Hematopoietic multipotent progenitor cell treated with erythropoietin and hydrocortisone succinate and interleukin-3 and kit ligand, for 4 days (in vitro differentiated cells): ENCODE measurements at regions not wholly inside any gene's neighbourhood (a gene's known extent, or its start where the extent isn't known, plus 50 kb on each side); places are given as distances from the start of the nearest gene placed in this dataset.
"Not testable (repeated sequence)": the region's sequence is repeated elsewhere in the genome, so short reads cannot be mapped to it uniquely, and the experiment has no call there.

Experiments used
- DNase-seq: peaks from one replicate; pipeline ENCODE4 v3.0.0-alpha.2; 2015

- DNase-seq, result no peak
Measured at GRCh38 chr14:40463886-40464285, 1031.7 kb upstream of the FBXO33 start.

DNA sequence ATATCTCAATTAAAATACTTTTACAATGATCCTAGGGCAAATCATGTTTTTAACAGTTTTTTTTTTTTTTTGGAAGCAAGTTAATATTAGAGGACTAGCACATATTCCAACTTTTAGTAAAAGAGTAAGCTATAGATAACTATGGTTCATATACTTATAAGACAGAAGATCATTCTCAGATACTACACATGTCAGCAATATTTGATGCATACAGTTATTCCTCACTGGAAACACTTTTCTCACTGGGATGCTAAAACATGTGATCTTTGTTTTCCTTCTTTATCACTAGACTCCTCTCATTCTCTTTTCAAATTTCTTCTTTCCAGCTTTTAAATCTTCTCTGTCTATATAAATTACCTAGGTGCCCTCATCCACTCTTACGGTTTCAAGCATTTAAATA is 1020.4 kb upstream of the FBXO33 start:
- DNase-seq, result no peak

GRCh38 chr14:40447017-40447416 is 1014.8 kb upstream of the FBXO33 start:
- DNase-seq, result no peak

DNA sequence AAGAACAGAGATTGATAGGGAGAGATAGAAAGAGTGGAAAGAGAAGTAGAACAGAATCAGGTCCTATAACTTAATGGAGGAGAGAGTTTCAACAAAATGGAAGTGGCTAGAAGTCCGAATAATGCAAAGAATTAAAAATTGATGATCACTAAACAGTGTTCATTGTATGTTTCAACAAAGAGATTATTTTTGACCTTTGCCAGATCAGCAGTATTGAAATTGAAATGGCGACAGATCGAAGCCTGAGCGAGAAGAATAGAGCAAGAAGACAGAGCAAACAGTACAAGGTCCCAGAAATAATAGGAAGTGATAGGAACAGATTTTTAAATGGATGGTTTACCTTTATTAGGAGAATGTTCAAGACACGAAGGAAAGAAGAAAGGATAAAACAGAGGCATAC is 1012.8 kb upstream of the FBXO33 start:
- DNase-seq, result no peak

GRCh38 chr14:40436551-40436950 is 1004.3 kb upstream of the FBXO33 start:
- DNase-seq, result no peak

DNA sequence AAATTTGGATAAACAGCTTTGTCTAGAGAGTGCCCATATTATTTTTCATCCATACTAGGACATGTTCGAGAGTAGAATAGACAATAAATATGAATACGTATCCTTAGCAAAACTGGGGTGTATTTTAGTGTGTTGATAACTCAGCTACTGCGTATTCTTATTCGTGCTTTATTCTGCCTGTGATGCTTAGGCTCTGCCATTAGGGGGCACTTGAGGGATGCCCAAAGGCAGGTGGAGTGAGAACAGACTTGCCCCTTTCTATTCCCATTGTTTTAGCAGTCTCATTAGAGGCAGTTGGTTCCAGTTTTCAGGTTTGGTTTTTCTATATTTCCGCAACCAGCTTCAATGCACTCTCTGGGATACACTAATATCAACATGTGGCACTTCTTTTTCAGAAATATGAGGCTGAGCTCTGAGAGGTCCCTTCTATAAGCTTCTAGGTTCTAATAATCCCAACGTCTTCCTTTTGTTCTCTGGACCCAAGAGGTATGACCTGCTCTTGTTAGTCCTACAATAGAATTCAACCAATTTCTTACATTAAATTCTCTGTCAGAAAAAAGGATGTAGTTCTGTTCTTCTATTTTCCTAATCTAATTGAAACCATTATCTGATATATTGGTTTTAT is 985.7 kb upstream of the FBXO33 start:
- peak; percentile 51 for DNase-seq

DNA sequence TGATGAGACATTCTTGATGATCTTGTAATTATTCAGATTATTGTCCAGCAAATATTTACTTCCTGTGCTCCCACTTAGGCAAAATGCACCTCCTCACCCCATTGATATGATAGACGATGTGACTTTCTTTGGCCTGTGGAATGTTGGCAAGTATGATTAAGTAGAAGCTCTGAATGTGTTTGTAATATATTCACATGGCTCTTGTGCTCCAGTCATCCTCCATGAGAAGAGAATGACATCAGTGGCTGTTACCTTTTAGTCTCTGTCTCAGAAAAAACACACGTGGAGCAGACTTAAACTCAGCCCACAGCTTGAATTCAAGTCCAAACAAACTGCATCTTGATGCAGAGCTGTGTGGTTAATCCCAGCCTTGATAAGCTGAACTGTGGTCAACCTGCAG is 984.3 kb upstream of the FBXO33 start:
- no peak for DNase-seq

GRCh38 chr14:40414386-40414785 is 982.2 kb upstream of the FBXO33 start:
- DNase-seq, result no peak

DNA sequence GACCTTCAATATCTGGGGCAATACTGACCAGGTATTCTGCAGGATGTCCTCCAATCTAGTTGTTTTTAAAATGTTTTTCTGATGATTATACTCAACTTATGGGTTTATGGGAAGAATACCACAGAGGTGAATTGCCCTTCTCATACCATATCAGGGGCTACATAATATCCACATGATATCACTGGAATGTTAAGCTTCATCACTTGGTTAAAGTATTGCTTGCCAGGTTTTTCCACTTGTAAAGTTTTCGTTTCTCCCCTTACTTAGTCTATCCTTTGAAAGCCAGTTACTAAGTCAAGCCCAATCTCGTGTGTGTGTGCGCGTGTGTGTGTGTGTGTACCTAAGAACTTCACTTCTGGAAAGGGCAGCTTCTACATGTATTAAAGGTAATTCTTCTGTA is 980.9 kb upstream of the FBXO33 start:
- no peak for DNase-seq

DNA sequence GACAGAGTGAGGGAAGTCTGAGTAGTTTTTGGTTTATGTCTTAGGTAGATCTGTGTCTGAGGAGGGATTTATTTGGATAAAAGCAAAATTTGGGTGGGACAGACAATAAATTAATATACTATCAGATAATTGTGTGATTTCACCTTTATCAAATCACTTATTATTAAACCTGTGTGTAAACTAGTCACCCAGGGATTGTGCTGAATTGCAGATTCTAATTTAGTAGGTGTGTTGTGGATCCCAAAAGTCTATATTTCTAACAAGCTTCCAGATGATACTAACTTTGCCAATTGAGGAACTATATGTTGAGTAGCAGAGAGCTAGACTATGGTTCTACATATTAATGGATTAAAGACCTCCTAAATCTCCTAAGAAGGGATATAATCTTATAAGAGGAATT is 978.5 kb upstream of the FBXO33 start:
- DNase-seq, result no peak

GRCh38 chr14:40402957-40403356 is 970.7 kb upstream of the FBXO33 start:
- DNase-seq, result no peak

DNA sequence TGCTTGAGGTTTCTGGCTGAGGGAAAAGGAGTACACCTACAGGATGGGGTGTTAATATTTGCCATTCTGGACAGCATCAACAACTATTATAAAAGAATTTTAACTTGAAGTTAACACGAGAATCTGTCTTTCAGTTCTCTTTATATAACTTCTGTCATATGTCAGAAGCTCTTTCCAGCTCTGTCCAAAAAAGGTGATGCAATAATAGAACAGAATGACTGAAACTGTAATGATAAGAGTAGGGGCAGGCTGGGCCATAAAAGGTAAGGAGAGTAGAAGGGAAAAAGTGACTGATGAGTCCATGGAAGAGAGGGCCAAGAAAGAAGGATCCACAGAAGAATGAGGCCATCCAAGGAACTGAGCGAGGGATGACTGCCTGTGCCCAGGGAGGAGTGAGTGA is 966.7 kb upstream of the FBXO33 start:
- DNase-seq, result no peak

DNA sequence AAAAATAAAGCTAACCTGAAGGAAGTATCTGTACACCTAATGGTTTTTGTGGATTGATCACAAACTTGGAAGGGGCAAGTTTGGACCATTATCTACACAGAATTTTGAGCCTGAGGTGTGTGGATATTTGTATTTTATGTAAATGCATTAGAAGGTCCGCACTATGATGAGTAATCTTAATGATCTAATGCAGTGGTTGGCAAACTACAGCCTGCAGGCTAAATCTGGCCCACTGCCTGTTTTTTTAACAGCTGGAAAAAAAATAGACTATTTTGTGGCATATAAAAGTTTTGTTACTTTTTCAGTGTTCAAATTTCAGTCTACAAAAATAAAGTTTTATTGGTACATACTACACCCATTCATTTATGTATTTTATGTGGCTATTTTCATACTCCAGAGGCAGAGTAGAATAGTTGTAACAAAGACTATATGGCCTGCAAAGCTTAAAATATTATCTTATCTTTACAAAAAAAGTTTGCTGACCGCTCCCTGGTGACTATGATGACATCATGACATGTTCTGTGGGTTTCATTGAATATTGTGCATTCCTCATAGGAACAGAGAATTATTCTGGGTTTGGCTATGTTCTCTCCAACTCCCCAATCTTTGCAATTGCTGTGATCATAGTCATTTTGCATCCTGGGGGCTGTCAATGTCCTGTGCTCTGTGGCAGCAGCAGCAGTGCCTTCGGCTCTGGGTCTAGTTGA is 962.6 kb upstream of the FBXO33 start:
- no peak for DNase-seq

- no peak for DNase-seq
Measured at GRCh38 chr14:40393143-40393542, 960.9 kb upstream of the FBXO33 start.

DNA sequence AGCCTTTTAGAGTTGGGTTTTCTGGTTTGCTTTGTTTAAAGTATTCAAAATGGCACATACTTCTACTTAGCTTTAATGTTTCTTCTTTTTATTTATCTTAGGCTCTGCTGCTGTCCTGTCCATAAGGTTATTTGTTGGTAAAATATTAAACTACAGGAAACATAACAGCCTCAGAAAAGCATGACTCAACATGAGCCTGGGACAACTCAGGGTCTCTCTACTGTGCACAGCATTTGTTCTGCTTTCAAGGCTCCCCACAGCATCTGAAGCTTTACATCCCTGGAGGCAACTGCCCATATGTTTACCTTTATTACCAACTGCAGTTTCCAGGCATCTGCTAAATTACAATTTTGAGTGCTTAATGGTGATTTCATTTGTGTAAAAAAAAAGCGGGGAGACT is 954.2 kb upstream of the FBXO33 start:
- no peak for DNase-seq

DNA sequence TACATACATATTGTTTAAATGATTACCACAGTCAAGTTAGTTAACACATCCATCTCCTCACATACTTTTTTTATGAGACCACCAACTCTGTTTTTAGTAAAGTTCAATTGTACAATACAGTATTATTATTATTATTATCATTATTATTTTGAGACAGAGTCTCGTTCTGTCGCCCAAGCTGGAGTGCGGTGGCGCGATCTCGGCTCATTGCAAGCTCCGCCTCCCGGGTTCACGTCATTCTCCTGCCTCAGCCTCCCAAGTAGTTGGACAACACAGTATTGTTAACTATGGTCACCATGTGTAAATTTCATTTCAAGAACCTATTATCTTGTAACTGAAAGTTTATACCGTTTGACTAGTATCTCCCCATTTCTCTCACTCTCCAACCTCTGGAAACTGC is 942.0 kb upstream of the FBXO33 start:
- no peak for DNase-seq

- DNase-seq, result no peak
Measured at GRCh38 chr14:40371011-40371410, 938.8 kb upstream of the FBXO33 start.

DNA sequence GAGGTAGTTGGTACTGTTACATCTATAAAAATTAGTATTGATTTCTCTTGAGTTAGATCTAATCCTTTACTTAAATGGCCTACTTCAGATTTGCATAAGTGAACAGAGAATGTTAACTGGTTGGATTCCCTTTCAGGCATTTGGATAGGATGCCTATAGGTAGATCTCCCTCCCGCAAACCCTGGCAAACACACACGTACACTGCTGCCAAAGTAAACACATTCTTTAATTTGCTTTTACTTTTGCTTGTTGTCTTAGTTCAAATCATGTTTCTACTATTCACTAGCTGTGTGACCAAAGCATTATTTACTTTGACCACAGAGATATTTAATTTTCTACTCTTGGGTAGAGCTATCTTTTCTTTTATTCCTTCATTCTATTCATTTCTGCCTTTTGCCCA is 936.1 kb upstream of the FBXO33 start:
- DNase-seq, result no peak

DNA sequence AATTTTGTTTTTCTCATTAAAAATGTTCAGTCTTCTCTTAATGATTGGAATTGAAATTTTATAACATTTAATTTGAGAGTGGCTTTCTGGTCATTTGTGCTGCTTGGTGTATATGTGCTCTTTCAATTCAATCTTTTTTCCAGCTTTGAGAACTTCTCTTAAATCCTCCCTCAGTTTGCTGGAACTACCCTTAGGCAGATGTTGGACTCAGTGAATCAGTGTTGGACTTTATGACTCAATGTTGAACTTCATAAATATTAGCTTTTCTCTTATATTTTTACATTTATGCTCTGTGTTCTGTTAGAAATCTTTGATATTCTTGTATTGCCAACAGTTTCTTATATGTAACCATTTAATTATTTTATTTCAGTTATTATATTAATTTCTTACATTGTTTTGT is 935.5 kb upstream of the FBXO33 start:
- DNase-seq, result no peak

GRCh38 chr14:40365305-40365704 is 933.1 kb upstream of the FBXO33 start:
- no peak for DNase-seq

DNA sequence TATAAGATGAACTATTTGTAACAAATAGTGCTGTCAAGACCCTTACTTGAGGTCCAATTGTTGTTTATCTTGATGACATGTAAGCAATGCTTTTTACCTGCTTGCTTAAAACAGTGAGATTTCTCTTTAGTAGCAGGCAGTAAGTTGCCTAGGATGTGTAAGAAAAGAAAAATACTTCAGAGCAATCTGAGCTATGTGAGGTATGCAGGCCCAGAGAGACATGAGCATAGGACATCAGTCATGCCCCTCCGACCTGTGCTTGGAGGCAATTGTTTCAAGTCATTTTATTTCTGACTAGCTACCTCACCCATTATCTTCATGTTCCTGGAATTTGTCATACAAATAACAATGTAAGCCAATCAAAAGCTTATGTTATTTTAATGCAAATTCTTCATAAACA is 930.6 kb upstream of the FBXO33 start:
- DNase-seq, result no peak

DNA sequence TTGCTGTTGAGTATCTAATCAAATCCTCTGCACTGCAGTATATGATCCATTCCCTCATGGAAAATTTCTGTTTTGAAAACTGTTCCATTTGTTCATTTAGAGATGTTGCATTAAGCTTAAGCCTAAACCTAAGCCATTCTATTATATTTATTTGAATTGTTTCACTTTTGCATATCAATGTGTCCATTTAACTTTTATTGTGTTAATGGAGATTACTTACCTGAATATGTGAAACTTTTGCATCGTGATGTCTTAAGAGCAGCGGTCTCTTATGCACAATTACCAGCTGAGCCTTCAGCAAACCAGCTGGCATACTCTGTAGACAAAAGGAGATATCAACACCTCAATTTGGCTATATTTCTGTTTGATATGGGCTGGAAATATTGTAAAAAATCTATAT is 922.5 kb upstream of the FBXO33 start:
- no peak for DNase-seq

- DNase-seq, result not testable (repeated sequence)
Measured at GRCh38 chr14:40348104-40348503, 915.9 kb upstream of the FBXO33 start.

DNA sequence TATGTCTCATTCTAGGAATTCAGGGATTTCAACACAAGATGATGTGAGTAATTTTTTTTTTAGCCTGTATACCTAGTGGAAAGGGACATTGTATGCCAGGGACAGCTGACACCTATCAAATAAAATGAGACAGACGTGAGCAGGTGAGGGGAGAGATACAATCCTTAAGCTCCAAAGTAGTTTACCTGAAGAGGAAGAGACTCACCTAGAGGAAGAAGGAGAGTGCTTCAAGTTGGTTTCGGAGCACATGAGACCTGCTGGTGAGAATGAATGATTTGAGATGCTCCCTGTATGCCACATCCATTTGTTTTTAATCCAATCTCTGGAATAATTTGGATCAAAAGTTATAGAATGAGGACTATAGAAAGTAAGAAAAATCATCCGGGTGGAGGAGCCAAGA is 915.4 kb upstream of the FBXO33 start:
- no peak for DNase-seq

- no peak for DNase-seq
Measured at GRCh38 chr14:40346275-40346674, 914.0 kb upstream of the FBXO33 start.
